ENCODE measurements at regions not wholly inside any gene's neighbourhood (a gene's known extent, or its start where the extent isn't known, plus 50 kb on each side); places are given as distances from the start of the nearest gene placed in this dataset.
"Not testable (repeated sequence)": the region's sequence is repeated elsewhere in the genome, so short reads cannot be mapped to it uniquely, and the experiment has no call there.

DNA sequence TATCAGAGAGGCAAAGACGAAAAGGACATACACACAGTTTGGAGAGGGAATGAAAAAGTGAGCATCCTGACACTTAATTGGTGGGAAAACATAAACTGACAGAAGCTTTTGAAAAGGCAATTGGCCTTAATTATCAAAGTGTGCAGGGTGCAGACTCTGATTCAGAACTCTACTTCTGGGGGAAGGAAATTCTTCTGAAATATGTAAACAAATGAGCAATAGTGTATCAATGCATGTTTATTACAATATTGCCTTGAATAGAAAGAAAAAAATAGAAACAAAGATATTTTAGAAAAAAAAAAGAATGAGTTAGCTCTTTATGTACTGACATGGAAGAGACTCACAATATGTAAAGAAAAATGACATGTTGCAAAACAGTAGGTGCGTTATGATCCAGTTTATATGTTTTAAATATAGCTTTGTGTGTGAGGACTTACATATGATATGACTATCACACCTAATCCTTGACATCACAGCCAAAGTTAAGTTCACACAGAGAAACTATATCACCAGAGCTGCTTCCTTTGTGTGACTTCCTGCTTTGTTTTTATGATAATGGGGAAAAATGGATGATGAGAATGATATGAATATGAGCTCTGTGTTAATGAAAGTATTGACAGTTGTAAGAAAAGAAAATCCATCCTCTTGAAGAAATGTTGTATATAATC, 182.4 kb downstream of the KCTD12 start:
- DNase-seq, result no peak

DNA sequence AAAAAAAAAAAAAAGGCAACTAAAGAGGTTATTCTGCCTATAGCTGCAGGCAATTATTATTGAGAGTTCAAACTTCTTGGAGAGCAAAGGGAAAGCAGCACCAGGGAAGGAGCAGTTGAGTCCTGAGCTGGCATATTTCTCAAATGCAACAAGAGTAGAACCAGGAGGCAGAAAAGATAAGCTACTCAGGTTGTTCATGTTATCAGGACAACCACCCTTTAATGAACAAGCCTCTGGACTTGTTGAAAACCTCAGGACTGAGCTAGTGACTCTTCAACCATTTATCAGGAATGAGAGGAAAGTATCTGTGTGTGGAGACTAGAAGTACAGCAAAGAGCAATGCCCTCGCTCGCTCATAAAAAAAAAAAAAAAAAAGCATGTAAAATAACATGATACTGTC, 183.0 kb downstream of the KCTD12 start:
- no peak for DNase-seq

DNA sequence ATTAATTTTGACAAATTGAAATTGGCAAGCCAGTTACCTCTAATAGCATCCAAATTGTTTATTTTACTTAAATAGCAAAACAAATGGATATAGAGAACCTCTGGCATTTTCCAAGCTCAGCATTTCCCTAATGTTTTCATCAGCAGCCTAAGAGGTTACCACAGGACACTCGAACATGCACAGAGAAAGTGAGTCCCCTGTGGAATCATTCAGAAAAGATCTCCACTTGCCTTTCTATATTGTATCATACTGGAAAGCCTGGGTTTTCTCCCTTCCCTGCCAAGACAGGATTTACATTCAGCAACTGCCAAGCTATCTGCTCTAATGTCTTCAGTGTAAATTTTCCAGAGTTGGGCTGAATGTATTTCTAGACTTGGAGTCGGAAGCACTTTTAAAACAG, 188.9 kb downstream of the KCTD12 start:
- DNase-seq, result no peak

DNA sequence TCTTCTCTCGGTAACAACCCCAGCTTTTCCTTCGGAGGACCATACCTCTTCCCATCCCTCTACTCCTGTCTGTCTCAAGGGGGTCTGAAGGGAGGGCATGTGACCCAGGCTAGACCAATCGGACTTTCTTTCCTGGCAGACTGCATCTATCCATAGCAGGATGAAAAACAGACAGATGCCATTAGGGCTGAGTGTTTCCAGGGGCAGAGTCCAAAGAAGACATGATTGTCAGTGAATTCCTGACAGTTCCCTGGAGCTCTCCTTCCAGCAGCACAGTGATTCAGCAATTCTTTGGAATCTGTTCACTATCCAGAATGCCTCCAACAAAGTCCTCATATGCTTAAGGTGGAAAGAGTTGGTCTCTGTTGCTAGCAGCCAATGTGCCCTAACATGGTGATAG, 189.8 kb downstream of the KCTD12 start:
- no peak for DNase-seq

DNA sequence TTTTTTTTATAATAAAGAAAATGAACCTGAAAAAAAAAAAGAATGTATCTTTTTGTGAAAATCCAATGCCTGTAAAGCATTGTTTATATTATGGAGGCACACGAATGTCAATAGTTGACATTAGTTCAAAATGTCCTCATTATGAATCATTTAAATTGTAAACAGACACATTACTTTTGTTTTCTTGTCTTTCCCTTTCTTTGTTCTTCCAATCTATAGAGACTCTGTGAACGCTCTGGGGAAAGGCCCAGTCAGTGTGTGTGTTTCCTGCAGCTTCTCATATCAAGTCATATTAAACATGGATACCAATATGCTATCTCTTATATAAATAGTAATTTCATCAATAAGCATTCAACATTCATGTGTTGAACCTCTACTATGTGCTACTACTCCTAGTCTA, 193.1 kb downstream of the KCTD12 start:
- DNase-seq, result no peak

DNA sequence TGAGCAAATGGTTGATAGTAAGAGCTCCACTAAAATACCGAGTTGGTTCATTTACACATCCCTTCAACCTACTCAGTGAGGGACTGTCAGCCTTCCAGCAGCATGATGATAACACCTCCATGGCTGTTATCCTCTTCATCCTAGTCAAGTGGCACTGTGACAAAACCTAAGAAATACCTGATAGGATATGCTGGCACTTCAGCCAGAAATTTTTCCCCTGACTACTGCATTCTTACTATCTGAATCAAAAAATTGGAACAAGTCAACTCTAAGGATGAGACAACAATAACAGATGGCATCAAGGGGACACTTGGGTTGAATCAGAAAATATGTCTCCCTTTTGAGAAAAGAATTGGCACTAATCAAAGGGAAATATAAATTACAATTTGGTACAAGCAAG, 193.9 kb downstream of the KCTD12 start:
- DNase-seq, result no peak

DNA sequence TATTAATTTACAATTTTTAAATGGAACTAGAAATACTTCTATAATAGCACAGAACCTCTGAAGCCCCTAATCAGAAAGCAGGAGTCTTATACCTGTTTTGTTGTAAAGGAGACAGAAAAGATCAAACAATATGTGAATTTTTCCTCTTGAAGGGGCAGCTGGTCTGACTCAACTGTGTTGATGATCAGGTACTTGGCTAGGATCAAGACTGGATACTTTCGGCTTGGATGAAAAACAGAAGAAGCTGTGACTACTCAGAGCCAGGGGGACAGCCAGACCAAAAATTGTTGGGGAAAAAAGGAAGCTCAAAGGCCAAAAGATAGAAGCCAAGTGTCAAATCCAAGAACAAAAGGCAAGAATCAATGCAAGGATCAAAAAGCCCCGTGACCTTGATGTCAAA, 195.6 kb downstream of the KCTD12 start:
- no peak for DNase-seq

DNA sequence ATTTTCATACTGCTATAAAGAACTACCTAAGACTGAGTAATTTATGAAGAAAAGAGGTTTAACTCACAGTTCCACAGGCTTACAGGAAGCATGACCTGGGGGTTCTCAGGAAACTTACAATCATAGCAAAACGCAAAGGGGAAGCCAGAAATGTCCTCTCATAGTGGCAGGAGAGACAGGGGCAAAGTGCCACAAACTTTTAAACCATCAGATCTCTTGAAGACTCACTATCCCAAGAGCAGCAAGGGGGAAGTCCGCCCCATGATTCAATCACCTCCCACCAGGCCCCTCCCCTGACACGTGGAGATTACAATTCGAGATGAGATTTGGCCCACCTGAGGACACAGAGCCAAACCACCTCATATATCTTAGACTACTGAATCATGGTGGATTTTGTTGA, 198.7 kb downstream of the KCTD12 start:
- DNase-seq, result no peak

DNA sequence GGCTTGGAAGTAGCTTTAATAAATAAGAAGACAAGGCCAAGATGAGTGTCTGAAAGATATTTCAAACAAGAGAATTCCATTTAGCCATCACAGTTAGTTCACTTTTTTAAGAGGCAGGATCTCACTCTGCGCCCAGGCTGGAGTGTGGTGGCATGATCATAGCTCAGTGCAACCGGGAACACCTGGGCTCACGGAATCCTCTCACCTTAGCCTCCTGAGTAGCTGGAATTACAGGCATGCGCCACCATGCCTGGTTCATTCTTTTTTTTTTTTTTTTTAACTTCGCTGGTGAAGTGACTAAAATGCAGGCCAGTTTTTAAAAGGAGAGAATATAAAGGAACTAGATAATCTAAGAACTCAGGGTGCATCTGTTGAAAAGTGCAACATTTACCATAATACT, 200.3 kb downstream of the KCTD12 start:
- no peak for DNase-seq

DNA sequence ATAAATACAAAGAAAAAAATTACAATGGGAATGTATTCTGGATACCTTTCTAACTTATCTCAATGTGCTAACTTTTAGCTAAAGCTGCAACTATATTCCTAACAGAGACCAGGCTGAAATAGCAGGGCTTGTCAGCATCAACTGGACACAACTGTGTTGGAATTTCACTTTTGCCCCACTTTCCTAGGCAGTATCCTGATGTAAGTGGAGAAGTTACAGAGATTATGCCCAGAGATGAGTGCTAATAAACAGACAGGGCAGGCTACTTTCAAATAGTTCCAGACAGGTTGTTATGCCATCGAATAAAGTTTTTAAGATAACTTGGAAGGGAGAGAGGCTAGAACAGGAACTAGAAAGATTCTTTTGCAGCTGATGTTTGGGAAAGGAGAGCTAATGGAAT, 201.9 kb downstream of the KCTD12 start:
- DNase-seq, result no peak

DNA sequence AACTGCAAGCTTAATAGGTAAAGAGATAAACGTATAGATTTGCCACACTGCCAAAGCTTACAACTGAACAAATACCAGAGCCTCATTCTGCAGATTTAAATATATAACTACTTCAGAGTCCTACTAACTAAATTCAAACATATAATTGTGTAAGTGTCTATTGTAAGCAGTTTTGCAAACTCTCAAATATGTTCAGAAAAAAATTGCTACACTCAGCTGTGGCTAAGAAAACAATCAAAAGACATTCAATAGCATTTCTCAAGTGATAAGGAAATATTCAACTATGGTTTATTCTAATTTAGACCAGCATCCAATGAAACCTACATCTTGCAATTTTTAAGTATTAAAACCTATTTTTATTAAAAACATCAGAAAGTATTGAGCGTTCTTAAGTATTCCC, 202.4 kb downstream of the KCTD12 start:
- no peak for DNase-seq

DNA sequence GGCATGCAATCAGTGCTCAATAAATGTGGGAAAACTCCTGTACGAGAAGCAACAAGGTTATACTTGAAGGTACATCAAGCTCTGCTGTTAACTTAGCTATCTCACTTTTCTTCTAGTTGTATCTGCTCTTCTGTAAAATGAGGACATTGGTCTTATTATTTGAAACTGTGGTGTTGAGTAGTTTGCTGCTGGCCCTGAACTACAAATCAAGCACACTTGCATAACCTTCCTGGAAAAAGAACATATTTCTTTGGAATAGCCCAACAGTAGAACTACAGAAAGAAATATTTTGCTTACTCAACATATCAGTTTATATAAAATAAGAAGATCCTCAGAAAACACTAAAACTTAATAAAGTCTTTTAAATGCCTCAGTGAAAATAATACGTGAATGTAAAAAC, 203.0 kb downstream of the KCTD12 start:
- no peak for DNase-seq

DNA sequence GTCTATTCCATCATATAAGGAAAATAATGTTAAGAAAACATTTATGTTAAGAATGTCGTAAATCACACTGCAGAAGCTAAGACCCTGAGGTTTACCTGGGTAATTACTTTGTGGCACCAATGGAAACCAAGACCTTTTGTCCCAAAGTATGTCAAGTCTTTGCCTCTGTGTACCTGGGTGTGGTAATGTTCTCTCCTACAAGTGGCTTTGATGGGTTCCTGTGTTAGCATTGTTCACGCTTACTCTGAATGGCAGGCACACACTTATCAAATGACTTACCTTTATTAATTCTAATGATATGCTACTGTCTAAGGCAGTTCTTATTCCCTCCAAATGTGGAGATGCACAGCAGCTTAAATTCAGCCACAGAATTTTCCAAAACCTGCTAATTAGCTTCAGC, 206.1 kb downstream of the KCTD12 start:
- no peak for DNase-seq

DNA sequence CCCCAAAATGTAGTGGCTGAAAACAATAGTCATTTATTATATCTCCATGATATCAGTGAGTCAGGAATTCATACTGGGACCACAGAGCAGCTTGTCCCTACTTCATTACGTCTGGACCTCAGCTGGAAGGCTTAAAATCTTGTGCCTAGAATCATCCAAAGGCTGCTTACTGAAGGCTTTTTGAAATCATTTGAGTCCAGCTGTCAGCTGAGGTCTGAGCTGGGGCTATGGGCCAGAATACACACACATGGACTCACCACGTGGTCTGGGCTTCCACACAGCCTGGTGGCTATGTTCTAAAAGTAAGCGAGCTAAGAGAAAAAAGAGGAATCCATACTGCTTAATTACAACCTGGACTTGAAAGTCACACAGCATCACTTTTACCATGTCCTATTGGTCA, 209.2 kb downstream of the KCTD12 start:
- DNase-seq, result no peak

DNA sequence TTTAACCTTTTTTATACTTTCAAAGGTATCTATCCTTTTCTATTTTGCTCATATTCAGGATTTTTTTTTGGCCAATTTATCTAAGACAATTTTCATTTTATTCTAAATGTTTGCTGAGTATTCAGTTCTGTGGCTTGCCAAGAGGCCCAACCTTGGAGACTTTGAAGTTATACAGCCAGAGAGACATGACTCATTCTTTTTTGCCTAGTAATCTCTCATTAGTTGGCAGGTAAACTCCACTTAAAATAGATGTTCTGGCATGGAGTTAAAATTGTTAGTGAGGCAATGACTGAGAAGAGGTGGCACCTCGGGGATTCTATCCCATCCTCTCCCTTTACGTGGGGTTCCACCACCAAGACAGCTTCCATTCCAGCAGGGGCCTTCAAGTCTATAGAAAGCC, 213.8 kb downstream of the KCTD12 start:
- DNase-seq, result no peak

DNA sequence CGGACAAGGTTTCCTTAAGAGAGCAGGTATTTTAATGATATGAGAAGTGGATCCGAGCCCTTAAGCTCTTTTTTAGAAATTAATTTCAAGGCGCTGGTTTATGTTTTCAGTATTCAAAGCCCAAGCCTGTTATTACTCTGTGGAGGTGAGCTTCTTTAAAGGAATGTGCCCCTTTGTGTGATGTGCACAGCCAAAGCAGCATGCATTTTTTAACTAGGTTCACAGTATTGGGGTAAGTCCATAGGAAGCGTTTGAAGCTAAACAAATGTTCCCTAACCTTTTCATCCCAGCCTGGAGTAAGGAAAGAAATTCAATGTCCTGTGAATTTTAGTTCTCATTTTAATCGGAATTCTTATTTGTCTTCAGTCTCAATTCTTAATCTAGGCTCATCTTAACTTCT, 217.5 kb downstream of the KCTD12 start:
- DNase-seq, result no peak

DNA sequence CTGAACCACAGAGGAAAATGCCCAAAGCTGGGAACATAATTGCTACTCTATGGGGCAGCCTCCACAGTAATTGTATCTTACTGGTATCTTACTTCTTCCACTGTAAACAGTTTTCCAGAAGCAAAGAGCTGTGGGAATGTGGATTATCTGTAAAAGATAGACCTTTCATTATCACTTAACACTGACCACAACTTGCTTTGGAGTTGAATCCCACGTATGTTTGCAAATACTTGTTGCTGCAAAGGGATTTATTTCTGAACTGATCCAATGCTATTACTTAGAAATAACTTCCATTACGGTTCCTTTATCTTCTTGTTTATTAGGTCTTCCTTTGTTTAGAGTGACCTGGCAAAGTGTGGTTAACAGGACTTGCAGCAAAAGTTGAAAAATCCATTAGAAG, 218.1 kb downstream of the KCTD12 start:
- DNase-seq, result no peak

DNA sequence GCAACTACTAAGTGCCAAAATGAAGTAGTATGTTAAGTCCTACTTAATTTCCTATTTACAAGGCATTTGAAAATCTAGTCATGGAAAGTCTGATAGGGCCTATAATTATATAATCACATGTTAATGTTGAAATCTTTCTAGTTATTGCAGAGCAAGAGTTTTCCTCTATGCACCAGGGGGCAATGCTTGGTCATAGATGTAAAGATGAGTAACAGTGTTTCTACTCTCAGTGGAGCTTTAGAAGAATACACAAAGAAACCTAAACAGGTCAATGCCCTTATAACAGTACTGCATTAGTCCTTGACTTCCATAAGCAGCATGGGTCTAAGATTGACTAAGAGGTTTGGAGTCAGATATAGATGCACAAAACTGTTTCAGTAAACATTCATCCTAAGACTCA, 218.7 kb downstream of the KCTD12 start:
- DNase-seq, result no peak

DNA sequence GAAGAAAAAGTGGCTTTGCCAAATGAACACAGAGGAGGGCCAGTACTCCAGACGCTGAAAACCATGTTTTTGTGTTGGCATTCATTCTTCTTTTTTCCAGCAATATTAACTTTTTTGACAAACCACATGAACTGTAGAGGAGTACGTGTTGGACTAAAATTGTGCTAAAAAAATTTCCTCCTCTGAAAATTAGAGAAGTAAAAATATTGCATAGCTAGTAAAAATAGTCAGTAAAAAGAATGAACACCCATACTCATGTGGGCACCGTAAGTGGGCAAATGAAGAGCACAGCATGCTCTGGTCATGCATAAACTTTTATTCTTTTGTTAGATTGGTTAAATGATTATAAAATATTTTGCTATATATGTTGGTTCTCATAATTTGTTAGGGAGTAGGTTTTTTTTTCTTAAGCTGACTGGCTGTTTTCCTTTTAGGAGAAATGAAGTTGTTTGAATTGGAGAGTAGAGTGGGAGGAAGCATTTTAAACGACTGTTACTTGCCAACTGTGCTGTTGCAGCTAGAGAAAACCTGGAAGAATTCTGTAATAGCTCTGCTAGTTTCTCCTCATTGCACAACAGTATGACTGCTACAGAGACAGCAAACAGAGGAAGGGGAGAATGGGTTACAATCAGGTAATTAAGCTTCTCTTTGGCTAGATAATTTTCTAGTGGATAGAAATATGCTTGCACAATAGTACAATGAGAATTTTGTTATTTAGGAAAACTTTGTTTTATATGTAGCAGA, 222.4 kb downstream of the KCTD12 start:
- no peak for DNase-seq

DNA sequence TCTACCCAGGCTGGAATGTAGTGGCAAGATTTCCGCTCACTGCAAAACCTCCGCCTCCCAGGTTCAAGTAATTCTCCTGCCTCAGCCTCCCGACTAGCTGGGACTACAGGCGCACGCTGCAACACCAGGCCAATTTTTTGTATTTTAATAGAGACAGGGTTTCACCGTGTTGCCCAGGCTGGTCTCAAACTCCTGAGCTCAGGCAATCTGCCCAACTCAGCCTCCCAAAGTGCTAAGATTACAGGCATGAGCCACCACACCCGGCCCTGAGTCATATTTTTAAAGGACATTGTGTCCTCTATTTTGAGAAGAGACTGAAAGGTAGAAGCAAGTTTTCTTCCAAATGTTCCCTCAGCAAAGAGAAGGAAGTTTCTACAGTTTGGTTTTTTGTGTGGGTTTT, 227.1 kb downstream of the KCTD12 start:
- DNase-seq, result not testable (repeated sequence)

DNA sequence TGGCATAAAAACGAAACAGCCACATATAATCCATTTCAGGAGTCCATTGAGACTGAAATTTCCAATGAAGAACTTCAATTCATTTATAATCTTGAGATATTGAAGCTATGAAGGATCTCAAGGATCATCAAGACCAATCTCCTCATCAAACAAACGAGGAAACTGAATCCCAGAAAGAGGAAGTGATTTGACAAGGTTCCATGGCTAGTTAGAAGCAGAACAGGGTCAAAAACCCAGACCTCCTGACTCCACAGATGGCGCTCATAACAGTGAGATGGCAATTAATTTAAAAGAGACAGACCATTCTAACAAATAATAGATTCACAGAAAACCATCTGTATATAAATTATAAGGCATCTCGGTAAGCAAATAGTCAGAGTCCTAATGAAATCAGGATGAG, 229.7 kb downstream of the KCTD12 start:
- DNase-seq, result no peak

DNA sequence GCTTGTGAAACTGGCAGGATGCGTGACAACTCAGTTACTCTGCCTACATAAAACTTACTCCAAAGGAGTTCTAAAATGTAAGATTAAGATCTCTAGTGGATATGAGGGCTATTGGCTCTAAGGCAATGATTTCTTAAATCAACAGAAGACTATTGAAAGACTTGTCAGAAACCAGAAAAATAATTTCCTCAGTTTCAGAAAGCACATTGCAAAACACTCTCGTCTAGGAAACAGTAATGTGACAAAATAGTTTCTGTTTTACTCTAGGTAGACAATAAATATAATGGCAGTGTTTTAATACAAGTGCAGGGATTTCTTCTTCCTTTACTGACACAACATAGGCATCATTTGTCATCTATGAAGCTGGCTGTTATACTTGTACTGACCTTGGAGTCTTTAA, 230.1 kb downstream of the KCTD12 start:
- DNase-seq, result no peak

DNA sequence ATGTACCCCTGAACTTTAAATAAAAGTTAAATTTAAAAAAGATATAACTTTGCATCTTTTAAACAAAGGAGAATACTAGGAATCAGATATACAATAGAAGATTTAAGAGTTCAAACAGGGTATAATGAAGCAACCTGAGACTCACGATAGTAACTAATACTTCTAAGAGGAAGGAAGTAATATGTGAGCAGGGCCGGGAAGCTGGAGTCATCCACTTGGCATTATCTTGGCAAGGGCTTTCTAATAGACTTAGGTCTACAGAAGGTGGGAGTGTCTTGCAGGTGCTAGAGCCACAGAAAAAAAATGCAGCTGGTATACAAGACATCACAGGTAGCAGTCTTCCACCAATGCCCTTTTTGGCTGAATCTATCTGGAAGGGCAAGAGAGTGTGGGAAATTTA, 231.9 kb downstream of the KCTD12 start:
- no peak for DNase-seq

DNA sequence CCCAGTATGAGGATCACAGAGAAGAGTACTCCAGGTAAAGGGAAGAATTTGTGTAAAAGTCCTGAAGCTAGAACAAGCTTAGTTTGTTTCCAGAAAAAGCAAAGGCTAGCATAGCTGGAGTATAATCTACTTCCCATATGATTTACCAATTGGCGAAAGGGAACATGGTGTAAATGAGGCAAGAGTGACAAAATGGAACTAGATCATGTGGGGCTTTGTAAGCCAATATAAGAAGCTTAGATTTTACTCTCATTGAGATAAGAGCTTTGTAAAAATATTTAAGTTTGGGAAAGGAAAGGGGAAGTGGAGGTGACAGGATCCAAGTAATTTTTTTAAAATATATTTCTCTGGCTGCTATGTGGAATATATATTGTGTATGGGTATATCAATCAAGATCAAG, 234.9 kb downstream of the KCTD12 start:
- DNase-seq, result no peak

DNA sequence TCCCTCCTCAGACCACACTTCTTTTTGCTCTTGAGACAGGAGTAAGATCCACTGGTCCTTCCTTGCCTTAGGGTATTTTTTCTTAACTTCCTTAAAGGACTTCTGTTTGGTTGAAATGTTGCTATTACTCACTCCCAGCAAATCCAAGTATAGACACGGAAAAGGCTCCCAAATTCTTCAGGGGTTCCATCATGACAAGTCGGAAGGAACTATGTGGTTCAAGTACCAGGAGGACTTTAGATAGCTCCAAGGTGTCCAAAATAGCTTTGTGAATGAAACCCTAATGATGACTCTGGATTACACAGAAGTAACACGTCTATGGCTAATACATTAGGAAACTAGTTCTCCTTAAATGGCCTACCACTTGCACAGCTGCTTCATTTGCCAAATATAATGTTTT, 238.7 kb downstream of the KCTD12 start:
- DNase-seq, result no peak

All from NCI-H2029 (cell line).